GM19043 (cell line): ENCODE measurements at regions not wholly inside any gene's neighbourhood (a gene's known extent, or its start where the extent isn't known, plus 50 kb on each side); places are given as distances from the start of the nearest gene placed in this dataset.

Source experiments
- ATAC-seq: cut with Tn5 transposase; IDR thresholded peaks from one replicate; pipeline ENCODE4 v1.9.1; 2021; ENCODE audit warnings: low read depth; ENCODE audit not compliant: unreplicated experiment

DNA sequence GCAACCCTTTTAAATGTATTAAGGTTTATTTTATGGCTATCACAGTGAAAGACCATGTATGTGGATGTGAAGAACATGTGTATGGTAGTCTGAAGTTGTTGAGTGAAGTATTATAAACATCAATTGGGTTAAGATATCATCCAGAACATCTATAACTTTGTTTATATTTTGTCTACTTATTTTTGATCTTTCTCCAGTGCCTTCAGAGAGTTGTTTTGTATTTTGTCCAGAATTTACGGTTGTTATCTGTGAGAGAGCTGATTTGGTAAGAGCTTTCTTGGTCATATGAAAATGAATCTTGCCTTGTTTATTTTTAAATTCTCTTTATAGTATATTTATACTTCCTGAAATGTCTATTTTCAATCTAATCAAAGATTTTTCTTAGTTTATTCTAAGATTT lies 573.7 kb upstream of the POU3F3 start:
- ATAC-seq, result no peak

DNA sequence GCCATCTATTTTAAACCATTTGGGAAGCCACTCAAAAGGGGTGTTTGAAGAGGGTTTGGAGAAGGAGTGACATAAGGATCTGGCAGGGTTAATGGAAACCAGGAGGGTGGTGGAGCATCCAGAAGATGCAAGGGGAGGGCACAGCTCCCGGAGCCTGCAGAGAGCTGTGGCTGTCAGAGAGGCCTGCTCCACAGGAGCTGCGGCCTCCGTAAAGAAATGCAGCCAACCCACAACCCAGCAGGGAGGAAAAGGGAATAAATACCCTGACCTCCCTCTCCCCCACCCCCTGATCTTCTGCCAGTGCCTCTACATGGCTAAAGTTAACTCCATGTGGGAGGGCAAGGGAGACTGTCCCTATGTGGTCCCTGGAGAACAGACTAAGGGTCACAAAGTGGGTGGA lies 567.1 kb upstream of the POU3F3 start:
- no peak for ATAC-seq

DNA sequence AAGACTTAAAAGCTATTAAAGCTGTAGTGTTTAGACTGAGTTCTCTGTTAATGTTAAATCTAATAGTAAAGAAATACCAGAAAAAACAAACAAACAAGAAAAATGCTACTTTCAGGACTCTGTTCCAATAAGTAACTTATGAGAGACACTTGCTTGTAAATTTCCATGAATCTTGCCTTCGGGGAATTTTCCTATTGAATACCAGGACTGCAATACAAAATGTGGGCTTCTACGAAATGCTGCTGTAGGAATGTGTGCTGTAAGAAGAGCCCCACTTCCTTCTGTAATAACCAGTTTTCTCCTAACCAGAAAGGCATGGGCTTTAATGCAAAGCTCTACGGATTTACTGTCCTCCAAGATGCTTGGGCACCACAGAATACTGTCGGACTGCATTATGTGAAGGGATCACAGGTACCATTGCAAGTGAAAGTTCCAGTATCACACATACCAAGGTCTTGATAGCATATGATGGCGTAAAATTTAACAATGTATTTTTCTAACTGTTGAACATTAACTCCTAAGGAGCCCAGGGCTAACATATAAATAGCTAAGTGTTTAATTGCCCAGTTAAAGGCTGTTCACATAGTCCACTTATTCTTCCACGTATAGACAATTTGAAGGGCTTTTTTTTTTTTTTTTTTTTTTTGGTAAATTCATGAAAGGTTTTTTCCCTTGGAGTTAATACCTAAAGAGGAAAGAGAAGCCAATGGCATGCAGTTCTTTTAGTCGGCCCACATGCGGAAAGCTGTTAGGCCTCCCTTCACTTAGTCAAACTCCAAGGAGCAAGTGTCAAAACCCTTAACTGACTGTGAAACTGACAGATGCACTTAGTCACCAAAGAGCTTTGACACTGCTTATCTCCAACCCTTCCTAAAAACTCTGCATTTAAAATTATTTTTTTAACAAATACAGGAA lies 564.0 kb upstream of the POU3F3 start:
- ATAC-seq, result no peak

DNA sequence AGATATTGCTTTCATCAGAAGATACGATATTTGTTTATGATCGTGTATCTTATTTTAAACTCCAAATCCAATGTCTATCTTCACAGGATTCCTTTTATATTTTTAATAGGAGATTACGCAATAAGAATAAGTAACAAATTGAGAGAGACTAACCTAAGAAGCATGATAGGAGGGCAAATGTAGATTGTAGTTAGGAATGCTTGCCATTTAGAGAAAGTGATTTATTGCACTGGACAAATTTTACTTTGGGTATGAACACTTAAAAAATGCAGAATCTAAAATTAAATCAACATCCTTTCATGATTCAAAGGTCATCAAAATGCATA lies 563.4 kb upstream of the POU3F3 start:
- no peak for ATAC-seq

DNA sequence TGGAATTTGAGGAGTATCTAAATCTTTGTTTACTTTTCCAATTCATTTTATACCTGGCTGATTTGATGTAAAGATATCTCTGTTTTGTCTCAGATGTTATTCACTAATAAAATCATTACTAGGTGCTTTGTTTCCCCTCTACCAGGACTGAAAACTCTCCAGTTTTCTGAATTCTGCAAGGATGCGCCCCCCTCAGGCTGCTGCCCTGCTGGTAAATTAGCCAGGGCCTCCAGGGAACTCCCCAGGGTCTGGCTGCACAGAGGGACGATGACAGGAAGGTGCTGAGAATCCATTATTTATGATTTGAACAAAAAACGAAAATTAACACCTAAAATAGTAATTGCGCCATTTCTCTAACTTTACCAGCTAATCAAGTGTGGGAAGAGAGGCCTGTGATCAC lies 541.2 kb upstream of the POU3F3 start:
- ATAC-seq, result no peak

DNA sequence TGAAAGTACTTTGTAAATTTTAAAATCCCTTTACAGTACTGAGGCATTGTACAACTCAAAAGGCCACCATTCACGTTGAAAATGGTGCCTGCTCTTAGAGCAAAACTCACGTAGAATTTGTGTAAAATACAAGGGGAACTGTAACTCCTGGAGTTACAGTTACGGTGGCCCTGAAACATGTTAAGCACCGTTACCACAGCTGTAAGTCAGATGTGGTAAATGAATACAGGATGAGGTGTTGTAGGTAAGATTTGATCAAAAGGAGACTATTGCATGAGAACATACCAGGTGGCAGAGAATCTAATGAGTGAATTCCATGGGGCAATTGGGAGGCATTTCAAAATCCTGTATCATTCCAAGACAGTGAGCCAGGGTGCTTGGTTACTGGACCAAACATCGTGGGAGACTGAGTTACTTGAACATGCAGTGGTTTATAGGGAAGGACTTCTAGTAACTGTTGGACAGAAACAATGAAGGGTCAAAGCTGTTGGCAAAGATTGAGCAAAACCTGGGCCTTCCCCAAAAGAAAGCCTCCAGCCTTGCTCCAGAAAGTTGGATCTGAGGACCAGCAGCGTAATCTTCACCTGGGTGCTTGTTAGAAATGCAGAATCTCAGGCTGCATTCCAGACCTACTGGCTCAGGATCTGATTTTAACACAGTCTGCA lies 535.8 kb upstream of the POU3F3 start:
- no peak for ATAC-seq

DNA sequence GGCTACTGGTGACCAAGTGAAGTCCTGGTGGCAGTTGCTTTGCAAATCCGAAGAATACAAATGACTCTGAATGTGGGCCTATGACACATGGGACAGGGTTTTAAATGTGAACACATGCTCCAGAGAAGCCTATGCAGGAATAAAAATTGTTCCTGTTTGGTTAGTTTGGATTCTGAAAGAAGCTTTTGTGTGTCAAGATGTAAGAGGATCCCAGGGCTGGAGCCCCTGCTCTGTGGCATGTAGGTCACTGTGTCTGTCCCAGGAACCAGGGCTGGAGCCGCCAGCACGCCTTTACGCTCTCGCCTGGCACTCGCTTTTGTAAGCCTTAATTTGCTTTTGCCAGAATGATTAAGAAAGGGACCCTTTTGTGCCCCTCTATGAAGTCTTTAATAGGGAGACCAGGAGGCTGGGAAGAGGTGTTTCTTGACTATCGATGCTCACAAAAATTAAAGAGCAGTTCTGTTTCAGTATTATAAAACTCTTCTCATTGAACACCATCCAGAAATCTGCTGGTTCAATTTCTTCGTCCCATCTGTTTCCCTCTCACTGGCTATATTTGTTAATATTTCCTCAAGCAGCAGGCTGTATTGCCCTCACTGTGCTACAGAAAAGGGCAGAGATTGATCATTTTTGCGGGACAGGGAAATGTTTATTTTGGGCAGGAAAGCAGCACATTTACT lies 532.7 kb upstream of the POU3F3 start:
- ATAC-seq, result no peak

DNA sequence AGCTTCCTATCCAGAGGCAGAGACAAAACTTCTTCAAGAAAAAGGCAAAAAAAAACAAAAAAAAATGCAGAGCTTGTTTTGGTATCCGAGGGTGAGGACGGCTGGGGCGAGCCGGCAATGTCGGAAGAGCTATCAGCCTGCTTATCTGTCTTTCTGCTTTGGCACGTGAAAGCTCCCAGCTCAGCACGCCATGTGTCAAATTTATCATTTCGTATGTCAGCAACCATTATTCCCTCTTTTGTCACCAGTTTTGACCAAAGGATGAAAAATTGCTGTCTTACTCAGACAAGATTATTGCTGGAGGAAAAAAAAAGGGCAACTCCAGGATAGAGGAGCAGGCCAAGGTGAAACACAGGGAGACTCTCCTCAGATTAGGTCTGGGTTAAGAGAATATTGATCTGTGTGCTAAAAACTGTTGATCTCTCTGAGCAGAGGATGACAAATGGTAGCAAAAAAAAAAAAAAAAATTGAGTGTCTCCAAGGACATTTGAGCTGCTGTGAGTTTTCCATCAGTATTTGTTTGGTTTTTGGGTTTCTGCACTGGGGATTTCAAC lies 532.0 kb upstream of the POU3F3 start:
- no peak for ATAC-seq

DNA sequence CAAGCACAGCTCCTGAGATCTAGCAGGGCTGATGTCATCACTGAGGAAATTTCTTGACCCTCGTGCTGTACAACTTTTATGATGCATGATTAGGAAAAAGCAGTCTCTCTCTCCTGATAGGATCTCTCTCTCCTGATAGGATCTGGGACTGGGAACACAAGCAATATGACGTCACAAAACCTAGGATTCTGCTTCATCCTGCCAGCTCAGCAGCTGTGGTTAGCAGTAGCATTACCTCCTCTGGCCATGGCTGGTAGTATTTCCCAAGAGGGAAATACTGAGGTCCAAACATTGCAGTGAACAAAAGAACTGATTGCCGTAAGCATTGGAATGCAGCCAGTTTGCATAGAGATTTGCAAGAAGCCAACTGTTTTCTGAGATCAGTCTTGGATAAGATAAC lies 521.2 kb upstream of the POU3F3 start:
- no peak for ATAC-seq

DNA sequence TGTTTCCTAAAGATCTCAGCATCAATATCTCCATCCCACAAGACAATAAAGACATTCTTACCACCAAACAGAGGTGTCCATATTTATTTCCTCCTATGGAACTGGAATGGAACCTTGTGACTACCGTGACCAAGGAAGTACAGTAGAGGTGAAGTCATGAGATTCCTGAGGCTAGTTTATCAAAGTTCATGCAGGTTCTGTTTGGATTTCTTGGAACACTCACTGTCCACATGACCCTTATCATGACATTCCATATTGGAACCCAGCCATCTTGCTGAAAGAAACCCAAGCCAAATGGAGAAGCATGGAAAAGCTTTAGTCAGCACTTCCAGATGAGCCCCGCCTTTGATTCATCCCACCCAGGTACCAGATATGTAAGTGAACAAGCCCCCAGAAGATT lies 516.0 kb upstream of the POU3F3 start:
- no peak for ATAC-seq

DNA sequence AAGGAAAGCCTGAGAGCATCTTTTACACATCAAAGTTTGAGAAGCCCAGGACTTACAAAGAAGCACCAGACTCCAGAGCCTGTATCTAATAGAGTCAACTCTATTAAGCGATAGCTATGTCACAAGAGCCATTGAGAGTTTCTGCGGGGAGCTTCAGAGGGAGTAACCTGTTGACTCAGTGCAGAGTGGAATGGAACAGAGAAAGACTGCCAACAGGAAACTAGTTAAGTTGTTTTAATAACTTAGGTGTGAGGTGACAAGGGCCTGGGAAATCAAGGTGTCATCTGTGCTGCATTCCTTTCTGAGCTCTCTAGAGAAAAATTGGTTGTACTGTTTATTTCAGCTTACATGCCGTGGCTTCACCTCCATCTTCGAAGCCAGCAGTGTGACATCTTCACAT lies 513.8 kb upstream of the POU3F3 start:
- ATAC-seq, result no peak

DNA sequence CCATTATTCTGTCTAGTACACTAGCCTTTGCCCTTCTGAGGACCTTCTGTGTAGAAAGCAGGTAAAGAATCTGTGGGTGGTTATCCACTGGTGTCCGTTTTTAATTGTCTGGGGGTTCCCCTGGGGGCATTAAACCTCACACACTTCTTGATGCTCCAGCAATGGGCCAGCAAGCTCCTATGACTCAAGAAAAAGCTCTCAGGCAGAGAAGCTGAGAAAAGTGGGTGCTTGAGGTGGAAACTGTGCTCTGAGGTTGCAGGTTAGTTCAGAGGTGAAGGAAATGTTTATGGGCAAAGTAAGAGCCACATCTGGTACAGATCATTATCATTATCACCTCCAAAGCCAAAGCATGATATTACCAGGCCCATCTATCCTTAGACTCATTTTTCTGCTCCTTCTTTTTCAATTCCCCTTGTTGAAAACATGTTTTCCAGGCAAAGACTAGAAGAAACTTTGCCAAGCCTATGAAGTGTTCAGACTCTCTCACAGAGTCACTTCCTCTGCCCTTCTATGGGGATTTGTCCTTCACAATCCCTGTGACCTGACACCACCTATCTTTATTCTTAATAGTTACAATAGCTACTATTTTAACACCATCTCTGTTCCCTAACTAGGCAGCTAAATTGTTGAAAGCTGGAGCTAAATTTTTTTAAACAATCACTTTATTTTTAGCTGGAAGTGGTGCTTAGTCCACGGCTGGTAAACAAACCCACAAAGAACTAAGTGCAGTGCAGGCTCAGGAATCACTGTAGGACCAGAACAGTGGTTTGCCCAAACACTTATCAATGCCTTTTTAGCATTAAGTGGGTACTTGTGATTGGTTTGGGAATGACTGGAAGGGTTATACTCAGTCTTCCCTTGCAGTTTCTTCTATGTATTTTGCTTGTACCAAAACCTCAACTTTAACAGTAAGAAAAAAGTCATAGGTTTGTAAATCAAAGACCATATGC lies 512.8 kb upstream of the POU3F3 start:
- ATAC-seq, result no peak

DNA sequence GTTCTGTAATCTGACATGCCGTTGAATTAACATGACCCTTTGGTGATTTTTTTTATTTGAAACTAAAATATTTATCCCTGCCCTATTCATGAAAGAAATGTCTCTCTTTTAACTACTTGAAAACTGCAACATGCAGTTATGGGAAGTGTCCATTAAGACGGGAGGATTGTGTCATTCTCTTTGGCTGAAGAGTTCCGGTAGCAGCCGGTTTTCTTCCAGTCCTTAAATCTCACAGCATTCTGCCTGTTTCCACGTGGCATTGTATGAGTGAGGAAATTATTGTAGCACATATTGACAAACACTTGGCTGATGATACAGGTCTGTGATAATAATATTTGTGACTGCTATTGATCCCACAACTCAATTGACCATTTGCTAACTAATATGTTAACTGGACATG lies 509.6 kb upstream of the POU3F3 start:
- no peak for ATAC-seq

DNA sequence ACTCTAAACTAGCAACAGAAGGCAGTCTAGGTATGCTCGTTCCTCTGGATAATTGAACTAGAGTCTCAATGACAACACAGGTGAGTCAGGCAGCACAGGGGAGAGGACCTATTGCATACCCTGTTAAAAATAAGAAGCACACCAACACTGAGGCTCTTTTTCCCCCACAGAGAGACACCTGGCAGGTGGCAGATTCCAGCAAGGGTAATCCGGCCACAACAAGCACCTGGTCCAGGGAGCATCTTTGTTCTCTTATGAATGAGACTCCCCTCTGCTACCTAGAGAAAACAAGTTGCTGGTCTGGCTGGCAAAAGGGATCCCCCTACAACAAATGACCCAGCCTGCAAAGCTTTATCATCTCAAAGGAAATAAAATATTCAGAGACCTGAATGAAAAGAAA lies 508.9 kb upstream of the POU3F3 start:
- no peak for ATAC-seq

DNA sequence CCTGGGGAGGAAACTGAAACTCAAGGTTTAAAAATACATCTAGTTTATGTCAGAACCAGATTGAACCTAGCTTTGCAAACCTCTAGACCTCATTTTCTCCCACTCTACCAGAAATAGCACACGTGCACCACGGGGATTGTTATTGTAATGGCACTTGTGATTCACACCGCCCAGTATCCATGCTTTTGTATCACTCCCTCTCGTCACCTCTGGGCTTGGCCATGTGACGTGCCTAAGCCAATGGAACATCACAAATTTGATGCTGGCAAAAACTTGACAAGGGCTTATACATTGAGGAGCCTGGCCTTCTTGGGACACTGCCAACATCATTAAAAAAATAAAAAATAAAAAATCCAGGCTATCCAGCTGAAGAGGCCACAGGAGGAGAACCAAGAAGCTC lies 495.8 kb upstream of the POU3F3 start:
- ATAC-seq, result no peak

DNA sequence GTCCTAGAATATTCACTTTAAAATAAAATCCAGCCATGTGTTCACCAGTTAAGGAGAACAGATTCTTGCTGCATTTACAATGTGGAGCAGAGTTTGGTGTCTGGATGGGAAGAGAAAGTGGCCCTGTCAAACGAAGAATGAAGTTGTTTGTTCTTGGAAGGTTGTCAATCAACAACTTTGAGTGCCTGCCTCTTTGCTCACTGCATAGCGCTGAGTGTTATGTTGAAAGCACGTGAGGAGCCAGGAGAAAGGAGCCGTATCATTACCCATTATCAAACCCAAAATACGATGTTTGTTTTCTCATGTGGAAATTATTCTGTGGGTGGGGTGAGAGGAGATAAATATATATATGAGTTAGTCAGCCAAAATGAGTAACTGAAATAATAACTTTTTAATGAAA lies 492.5 kb upstream of the POU3F3 start:
- no peak for ATAC-seq

DNA sequence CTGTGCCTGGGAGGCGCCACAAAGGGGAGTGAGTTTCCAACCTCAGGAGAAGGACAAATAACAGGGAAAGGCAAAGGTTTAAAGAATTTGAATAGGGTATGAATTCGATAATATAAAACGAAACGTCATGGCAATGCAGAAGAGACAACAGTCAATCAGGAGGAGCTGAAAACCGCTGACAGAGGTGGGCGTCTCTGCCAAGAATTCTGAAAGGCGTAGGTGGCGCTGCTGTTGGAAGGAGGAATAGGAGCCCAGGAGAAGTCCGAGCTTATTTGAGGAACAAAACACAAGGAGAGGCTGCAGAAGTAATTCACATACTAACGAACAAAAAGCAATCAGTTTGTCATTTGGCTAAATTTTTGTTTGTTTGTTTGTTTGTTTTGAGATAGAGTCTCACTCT lies 485.8 kb upstream of the POU3F3 start:
- ATAC-seq, result no peak

DNA sequence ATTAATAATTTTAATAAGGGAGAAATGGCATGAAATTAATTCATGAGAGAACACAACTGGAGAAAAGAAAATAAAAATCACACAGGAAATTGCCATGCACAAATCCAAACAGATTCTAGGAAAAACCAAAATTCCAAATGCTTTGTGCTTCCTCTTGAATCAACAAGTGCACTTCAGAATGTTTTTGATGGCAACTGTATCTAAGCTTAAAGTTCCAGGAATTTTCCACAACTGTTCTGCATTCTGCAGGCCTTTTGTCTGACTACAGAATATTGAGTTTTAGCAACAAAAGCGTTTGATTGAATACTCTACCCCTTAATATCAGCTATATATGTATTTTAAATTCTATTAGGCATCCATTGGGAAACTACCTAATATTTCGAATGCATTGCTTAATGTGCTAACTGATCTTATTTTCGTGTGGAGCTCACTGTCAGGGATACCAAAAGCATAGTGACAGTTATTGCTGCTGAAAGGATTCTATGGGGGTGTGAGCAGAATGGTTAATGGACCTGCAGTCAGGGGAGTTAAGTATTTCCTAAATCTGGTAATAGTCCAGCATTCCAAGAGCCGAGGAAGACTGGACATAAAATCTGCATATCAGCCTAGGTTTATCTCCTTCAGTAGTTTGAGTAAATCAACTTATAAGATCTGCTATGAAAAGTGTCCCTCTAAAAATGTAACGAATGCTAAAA lies 482.7 kb upstream of the POU3F3 start:
- no peak for ATAC-seq

DNA sequence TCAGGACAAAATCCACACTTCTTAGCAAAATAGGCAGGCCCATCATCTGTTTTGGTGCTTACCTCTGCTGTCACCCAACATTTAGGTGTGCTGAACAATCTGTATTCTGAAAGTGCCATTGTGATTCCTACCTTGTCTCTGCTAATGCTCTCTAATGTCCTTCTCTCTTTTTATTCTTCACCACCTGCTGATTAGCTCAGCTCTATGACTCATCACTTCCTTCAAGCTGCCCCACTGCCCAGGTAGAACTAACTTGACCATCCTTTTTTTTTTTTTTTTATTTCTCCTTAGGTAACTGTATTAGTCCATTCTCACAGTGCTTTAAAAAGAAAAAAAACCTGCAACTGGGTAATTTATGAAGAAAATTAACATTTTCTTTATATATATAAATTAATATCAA lies 478.7 kb upstream of the POU3F3 start:
- ATAC-seq, result no peak

DNA sequence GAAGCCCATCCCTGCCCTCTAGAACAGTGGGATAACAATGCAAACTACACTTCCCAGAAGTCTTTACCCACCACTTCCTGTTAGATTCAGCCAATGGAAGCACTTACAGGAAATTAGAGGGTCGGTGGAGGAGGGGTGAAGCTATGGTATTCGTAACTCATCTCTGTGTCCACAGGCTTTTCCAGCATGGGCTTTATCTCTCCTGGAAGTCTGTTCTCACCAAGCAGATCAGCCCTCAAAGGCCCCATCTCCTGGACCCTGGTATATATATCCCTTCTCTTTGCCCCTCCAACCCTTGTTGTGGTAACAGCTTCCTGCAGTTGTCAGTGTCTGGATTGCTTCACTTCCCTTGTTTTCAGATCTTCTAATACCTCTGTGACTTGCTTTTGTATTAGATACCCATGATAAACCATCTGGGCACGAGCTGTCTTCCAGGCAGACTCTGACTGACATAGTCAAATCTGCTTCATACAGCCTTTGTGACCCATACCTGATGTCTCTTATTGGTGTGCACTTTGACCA lies 475.0 kb upstream of the POU3F3 start:
- ATAC-seq, result no peak
